ENCODE measurements at regions not wholly inside any gene's neighbourhood (a gene's known extent, or its start where the extent isn't known, plus 50 kb on each side); places are given as distances from the start of the nearest gene placed in this dataset.

- H3K9me3 ChIP-seq = no peaks in the 10 kb centered on the region
- FAIRE-seq (no peak), ATAC-seq (no peak), DNase-seq (ENCODE audit: low read depth in 1 of 2, low spot score in 1 of 2) (no peak)
- POLR2A ChIA-PET = no interaction called here
- no peak overlapping the region for H3K4me3 ChIP-seq
- CTCF ChIA-PET = no interaction called here
- WGBS (ENCODE audit: missing lambda C conversion rate) = 77% methylated on average over 8 of the region's 8 CpGs
- no peak for TF ChIP-seq SREBF2 (IDR thresholded peaks at IDR 0.05)
- no peak for TF ChIP-seq SMC3 (IDR thresholded peaks at IDR 0.05)
- no peak for TF ChIP-seq HES2 (IDR thresholded peaks at IDR 0.05)
- no peak for TF ChIP-seq ZNF302 (CRISPR knock-in tag; IDR thresholded peaks at IDR 0.05)
- no peak for TF ChIP-seq CEBPB (IDR thresholded peaks at IDR 0.05)
- TF ChIP-seq HOXB5 (CRISPR knock-in tag; IDR thresholded peaks at IDR 0.05) = no peak
- TF ChIP-seq CTCF (IDR thresholded peaks at IDR 0.05) = no peak
- no peak for TF ChIP-seq MAZ (IDR thresholded peaks at IDR 0.05; ENCODE audit: borderline replicate concordance, low read depth, low read length)
- no peak for TF ChIP-seq KDM1A (IDR thresholded peaks at IDR 0.05; ENCODE audit: low read depth)
- no peak for TF ChIP-seq KDM5A (IDR thresholded peaks at IDR 0.05)
- TF ChIP-seq, protein P1, sequence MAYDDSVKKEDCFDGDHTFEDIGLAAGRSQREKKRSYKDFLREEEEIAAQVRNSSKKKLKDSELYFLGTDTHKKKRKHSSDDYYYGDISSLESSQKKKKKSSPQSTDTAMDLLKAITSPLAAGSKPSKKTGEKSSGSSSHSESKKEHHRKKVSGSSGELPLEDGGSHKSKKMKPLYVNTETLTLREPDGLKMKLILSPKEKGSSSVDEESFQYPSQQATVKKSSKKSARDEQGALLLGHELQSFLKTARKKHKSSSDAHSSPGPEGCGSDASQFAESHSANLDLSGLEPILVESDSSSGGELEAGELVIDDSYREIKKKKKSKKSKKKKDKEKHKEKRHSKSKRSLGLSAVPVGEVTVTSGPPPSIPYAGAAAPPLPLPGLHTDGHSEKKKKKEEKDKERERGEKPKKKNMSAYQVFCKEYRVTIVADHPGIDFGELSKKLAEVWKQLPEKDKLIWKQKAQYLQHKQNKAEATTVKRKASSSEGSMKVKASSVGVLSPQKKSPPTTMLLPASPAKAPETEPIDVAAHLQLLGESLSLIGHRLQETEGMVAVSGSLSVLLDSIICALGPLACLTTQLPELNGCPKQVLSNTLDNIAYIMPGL (CRISPR knock-in tag; IDR thresholded peaks at IDR 0.05; ENCODE audit: borderline replicate concordance) = no peak
- no peak overlapping the region for H3K4me2 ChIP-seq
- H3K27ac ChIP-seq = no peak overlapping the region
- peaks cover 16% of the 10 kb centered on the region for H3K4me1 ChIP-seq
These were observed 118.0 kb upstream of the RAB27B start for GRCh38 chr18:54710074-54710899.

- ATAC-seq (no peak), DNase-seq (ENCODE audit: low read depth in 1 of 2, low spot score in 1 of 2) (no peak), FAIRE-seq (no peak)
- Histone ChIP-seq H3K4me2 (no peak overlapping the region), H3K4me3 (no peak overlapping the region), H3K27ac (no peak overlapping the region), H3K4me1 (peaks cover 16% of the 10 kb centered on the region), H3K9me3 (no peaks in the 10 kb centered on the region)
- TF ChIP-seq HES2 (IDR thresholded peaks at IDR 0.05) (no peak), RFX5 (IDR thresholded peaks at IDR 0.05) (no peak), JUN (IDR thresholded peaks at IDR 0.05) (no peak)
- ChIA-PET POLR2A (no interaction called here), CTCF (no interaction called here)
- WGBS (ENCODE audit: missing lambda C conversion rate) = 88% methylated on average over 2 of the region's 2 CpGs
These were observed 117.4 kb upstream of the RAB27B start for GRCh38 chr18:54710900-54711281.

DNA sequence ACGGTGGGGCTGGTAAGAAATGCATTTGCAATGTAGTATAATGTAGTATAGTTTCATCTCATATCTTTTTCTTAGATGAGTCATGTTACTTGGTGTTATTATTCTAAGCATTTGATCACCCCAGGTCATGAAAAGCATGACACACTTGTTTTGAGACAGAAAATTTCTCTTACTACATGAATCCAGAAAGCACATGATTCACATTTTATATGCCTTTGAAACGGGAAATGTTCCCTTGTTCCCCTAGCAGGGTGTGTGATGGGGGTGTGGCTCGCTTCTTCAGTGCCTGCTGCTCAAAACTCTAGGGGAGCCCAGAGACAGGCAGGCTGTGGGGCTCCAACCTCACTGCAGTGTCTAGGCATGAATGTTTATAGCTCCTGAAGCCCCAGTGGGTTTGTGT, 116.0 kb upstream of the RAB27B start:
- POLR2A ChIA-PET = no interaction called here
- Histone ChIP-seq H3K4me1 (peaks cover 16% of the 10 kb centered on the region), H3K27ac (peak overlapping the region; percentile 49 to 71; a peak in 5 of 6 replicates), H3K9me3 (no peaks in the 10 kb centered on the region), H3K4me3 (no peak overlapping the region), H3K4me2 (peak overlapping the region; percentile 43)
- CTCF ChIA-PET = no interaction called here
- ATAC-seq = peak; percentile 30 to 34; a peak in 3 of 6 replicates
- TF ChIP-seq PHF8 (IDR thresholded peaks at IDR 0.05; ENCODE audit: borderline replicate concordance, low read depth) (no peak), FOSL2 (IDR thresholded peaks at IDR 0.05) (no peak), FOSL2 (CRISPR knock-in tag; IDR thresholded peaks at IDR 0.05) (peak; percentile 49)
- 37% methylated on average over 3 of the region's 3 CpGs for WGBS (ENCODE audit: missing lambda C conversion rate)
- DNase-seq (ENCODE audit: low read depth in 1 of 2, low spot score in 1 of 2) = peak in 1 of 2 experiments; percentile 10
- FAIRE-seq = no peak

All from A549 (cell line).